HG03045 (cell line): ENCODE measurements at regions not wholly inside any gene's neighbourhood (a gene's known extent, or its start where the extent isn't known, plus 50 kb on each side); places are given as distances from the start of the nearest gene placed in this dataset.
"Not testable (repeated sequence)": the region's sequence is repeated elsewhere in the genome, so short reads cannot be mapped to it uniquely, and the experiment has no call there.

Source experiments
- ATAC-seq: cut with Tn5 transposase; IDR thresholded peaks from one replicate; pipeline ENCODE4 v1.9.1; 2021; ENCODE audit warnings: mild to moderate bottlenecking, moderate library complexity; ENCODE audit not compliant: unreplicated experiment

GRCh38 chr12:75766263-75767160 is 255.1 kb upstream of the KRR1 start:
- no peak for ATAC-seq

GRCh38 chr12:75765170-75766059 is 254.0 kb upstream of the KRR1 start:
- ATAC-seq: no peak

- ATAC-seq: no peak
Observed at GRCh38 chr12:75764091-75764841, 252.9 kb upstream of the KRR1 start.

- no peak for ATAC-seq
Observed at GRCh38 chr12:75760573-75761294, 249.3 kb upstream of the KRR1 start.

- ATAC-seq: no peak
Observed at GRCh38 chr12:75759842-75760572, 248.6 kb upstream of the KRR1 start.

- no peak for ATAC-seq
Observed at GRCh38 chr12:75759196-75759595, 247.8 kb upstream of the KRR1 start.

GRCh38 chr12:75756771-75757170 is 245.4 kb upstream of the KRR1 start:
- no peak for ATAC-seq

GRCh38 chr12:75756111-75756510 is 244.7 kb upstream of the KRR1 start:
- no peak for ATAC-seq

- no peak for ATAC-seq
Observed at GRCh38 chr12:75754698-75755097, 243.3 kb upstream of the KRR1 start.

- ATAC-seq: no peak
Observed at GRCh38 chr12:75754141-75754540, 242.7 kb upstream of the KRR1 start.

- no peak for ATAC-seq
Observed at GRCh38 chr12:75751769-75752471, 240.5 kb upstream of the KRR1 start.

- ATAC-seq: no peak
Observed at GRCh38 chr12:75750716-75751306, 239.4 kb upstream of the KRR1 start.

- not testable (repeated sequence) for ATAC-seq
Observed at GRCh38 chr12:75748990-75749389, 237.6 kb upstream of the KRR1 start.

GRCh38 chr12:75748136-75748535 is 236.7 kb upstream of the KRR1 start:
- ATAC-seq: no peak

- ATAC-seq: no peak
Observed at GRCh38 chr12:75747572-75748021, 236.2 kb upstream of the KRR1 start.

- no peak for ATAC-seq
Observed at GRCh38 chr12:75746621-75747020, 235.2 kb upstream of the KRR1 start.

- no peak for ATAC-seq
Observed at GRCh38 chr12:75744607-75745256, 233.3 kb upstream of the KRR1 start.

GRCh38 chr12:75742961-75743360 is 231.6 kb upstream of the KRR1 start:
- no peak for ATAC-seq
